HCT116 (cell line): ENCODE measurements at regions not wholly inside any gene's neighbourhood (a gene's known extent, or its start where the extent isn't known, plus 50 kb on each side); places are given as distances from the start of the nearest gene placed in this dataset.

Experiments used
- ATAC-seq: fragments of 200-7000 bp; cut with Tn5 transposase; 2 replicates; pipeline ENCODE4 v1.9.1; 2020; ENCODE audit warnings: mild to moderate bottlenecking, moderate library complexity
- BruUV-seq: library from RNA; stranded (reverse); fragments of 400-500 nt; replicated peaks from 2 replicates; lab custom pipeline; 2021; lab: Mats Ljungman, UMichigan
- CTCF ChIA-PET: fragments of 300-600 bp; sonication (Branson Sonifier 250); formaldehyde crosslinking; loops from one replicate; lab custom pipeline; 2021; ENCODE audit warnings: antibody characterized with exemption; lab: Charles Lee
- POLR2A ChIA-PET: fragments of 300-600, 350-600 bp; sonication (Branson Sonifier 250); formaldehyde crosslinking; loops from one replicate; lab custom pipeline; 2021; ENCODE audit warnings: antibody characterized with exemption; lab: Charles Lee
- RAD21 ChIA-PET, 2 experiments: fragments of 300-600 bp; sonication (Branson Sonifier 250); formaldehyde crosslinking; loops; one replicate each; lab custom pipeline; 2023; ENCODE audit warnings: low total read pairs in 2 of 2; ENCODE audit not compliant: uncharacterized antibody in 2 of 2, unreplicated experiment in 2 of 2, low non-redundant PET in 1 of 2; lab: Charles Lee
- DNase-seq: peaks from one replicate; pipeline ENCODE4 v3.0.0-alpha.2; 2010; ENCODE audit warnings: low read depth, low spot score
- H2AFZ ChIP-seq: fragments of 200-600 bp; shearing (Covaris generic), sonication (generic); 2 replicates; pipeline ENCODE4 v1.6.1; 2017; ENCODE audit warnings: low read depth, mixed run types, mixed read lengths, antibody characterized with exemption, low read length; ENCODE audit not compliant: poor library complexity, severe bottlenecking
- H3K27ac ChIP-seq: 2 replicates; pipeline ENCODE4 v1.5.1; 2012; ENCODE audit warnings: low read depth, low read length
- H3K27me3 ChIP-seq: fragments of 200-600 bp; sonication (generic); 2 replicates; pipeline ENCODE4 v1.6.1; 2016; ENCODE audit warnings: mixed run types, low read length, mixed read lengths; ENCODE audit not compliant: insufficient read depth
- H3K36me3 ChIP-seq, 2 experiments: fragments of 200-500 bp in 1 of 2; fragments of 200-600 bp in 1 of 2; sonication (Bioruptor generic) in 1 of 2; sonication (generic) in 1 of 2; 2 replicates each; pipeline versions ENCODE4 v1.5.1 to v1.6.1; 2014 to 2016; ENCODE audit warnings: low read length in 2 of 2, inconsistent platforms in 1 of 2, mixed read lengths in 1 of 2, mixed run types in 1 of 2; ENCODE audit not compliant: insufficient read depth in 2 of 2, control insufficient read depth in 1 of 2
- H3K4me1 ChIP-seq, 2 experiments: fragments of 200-600 bp in 1 of 2; sonication (generic) in 1 of 2; 2 replicates each; pipeline versions ENCODE4 v1.5.1 to v1.6.1; 2012 to 2017; ENCODE audit warnings: low read length in 2 of 2, inconsistent platforms in 1 of 2, mild to moderate bottlenecking in 1 of 2, mixed read lengths in 1 of 2, mixed run types in 1 of 2, moderate library complexity in 1 of 2; ENCODE audit not compliant: insufficient read depth in 2 of 2, control insufficient read depth in 1 of 2
- H3K4me2 ChIP-seq: fragments of 200-600 bp; sonication (generic); 2 replicates; pipeline ENCODE4 v1.6.1; 2017; ENCODE audit warnings: mixed run types, low read length, mixed read lengths
- H3K4me3 ChIP-seq, 2 experiments: fragments of 200-600 bp in 1 of 2; sonication (generic) in 1 of 2; replicated peaks in 1 of 2; 2 replicates each; pipeline ENCODE4 v1.5.1; 2011 to 2016; ENCODE audit warnings: low read length in 2 of 2, control low read depth in 1 of 2, low read depth in 1 of 2, mild to moderate bottlenecking in 1 of 2, mixed read lengths in 1 of 2, mixed run types in 1 of 2
- H3K79me2 ChIP-seq: fragments of 200-600 bp; sonication (generic); 2 replicates; pipeline ENCODE4 v1.6.1; 2017; ENCODE audit warnings: mild to moderate bottlenecking, mixed run types, low read length, moderate library complexity, mixed read lengths; ENCODE audit not compliant: insufficient read depth
- H3K9ac ChIP-seq: fragments of 200-600 bp; sonication (generic); 2 replicates; pipeline ENCODE4 v1.6.1; 2016; ENCODE audit warnings: low read length, mixed read lengths
- H3K9me2 ChIP-seq: fragments of 200-600 bp; sonication (generic), shearing (Covaris generic); 2 replicates; pipeline ENCODE4 v1.6.1; 2017; ENCODE audit warnings: mixed run types, mild to moderate bottlenecking, moderate library complexity; ENCODE audit not compliant: insufficient read depth
- H3K9me3 ChIP-seq, 2 experiments: fragments of 200-500 bp in 1 of 2; fragments of 200-600 bp in 1 of 2; sonication (Bioruptor generic) in 1 of 2; sonication (generic) in 1 of 2; 2 replicates each; pipeline ENCODE4 v1.6.1; 2014 to 2017; ENCODE audit warnings: low read length in 2 of 2, mixed read lengths in 2 of 2, inconsistent platforms in 1 of 2, low read depth in 1 of 2, mild to moderate bottlenecking in 1 of 2, mixed run types in 1 of 2, moderate library complexity in 1 of 2; ENCODE audit not compliant: control insufficient read depth in 1 of 2, insufficient read depth in 1 of 2
- H4K20me1 ChIP-seq: fragments of 200-600 bp; sonication (generic), shearing (Covaris generic); 2 replicates; pipeline ENCODE4 v1.6.1; 2017; ENCODE audit warnings: mixed run types, mild to moderate bottlenecking, moderate library complexity; ENCODE audit not compliant: insufficient read depth
- EGR1 ChIP-seq: IDR thresholded peaks from 2 replicates; pipeline ENCODE4 v1.6.1; 2012; ENCODE audit warnings: low read depth
- ELF1 ChIP-seq: IDR thresholded peaks from 2 replicates; pipeline ENCODE4 v1.6.1; 2012; ENCODE audit warnings: low read depth, borderline replicate concordance
- POLR2A ChIP-seq: IDR thresholded peaks from 2 replicates; pipeline ENCODE4 v1.7.0; 2011; ENCODE audit warnings: borderline replicate concordance; ENCODE audit not compliant: insufficient read depth, insufficient read length; ENCODE audit errors: extremely low read depth
- POLR2AphosphoS5 ChIP-seq: IDR thresholded peaks from 2 replicates; pipeline ENCODE4 v1.6.1; 2011; ENCODE audit warnings: mild to moderate bottlenecking, low read depth, low read length, moderate library complexity
- TCF7L2 ChIP-seq: IDR thresholded peaks from 2 replicates; pipeline ENCODE4 v1.7.0; 2011; ENCODE audit warnings: borderline replicate concordance, inconsistent platforms; ENCODE audit not compliant: insufficient read depth, insufficient read length; ENCODE audit errors: extremely low read depth
- ZFX ChIP-seq: fragments of 450-650 bp; IDR thresholded peaks from 2 replicates; pipeline ENCODE4 v1.6.1; 2017
- ZNF274 ChIP-seq: fragments of 200-500 bp; sonication (Bioruptor generic); IDR thresholded peaks from 2 replicates; pipeline ENCODE4 v1.6.1; 2014; ENCODE audit warnings: mild to moderate bottlenecking, low read depth, low read length, inconsistent platforms
- intact Hi-C: fragments of 100-400 bp; cut with micrococcal nuclease; formaldehyde crosslinking; loops from 2 replicates; pipeline ENCODE4 v1.10.0; 2022
- TF ChIP-seq, protein P1 (sequence below): IDR thresholded peaks from 2 replicates; pipeline ENCODE4 v1.6.1; 2012; ENCODE audit warnings: low read depth
- TF ChIP-seq, protein P2 (sequence below): IDR thresholded peaks from 2 replicates; pipeline ENCODE4 v1.6.1; 2011; ENCODE audit warnings: mild to moderate bottlenecking, low read length, moderate library complexity; ENCODE audit not compliant: insufficient replicate concordance; ENCODE audit errors: extremely low read depth
- TF ChIP-seq, protein P3 (sequence below): IDR thresholded peaks from 2 replicates; pipeline ENCODE4 v1.6.1; 2012
- TF ChIP-seq, protein P4 (sequence below), 3 experiments: fragments of 200-600 bp in 1 of 3; sonication (generic) in 1 of 3; IDR thresholded peaks in 2 of 3; conservative IDR thresholded peaks in 1 of 3; 2 replicates each; pipeline ENCODE4 v1.5.1; 2012 to 2017; ENCODE audit warnings: low read depth in 2 of 3, low read length in 2 of 3, antibody characterized with exemption in 1 of 3, borderline replicate concordance in 1 of 3, control low read depth in 1 of 3, mild to moderate bottlenecking in 1 of 3, mixed read lengths in 1 of 3, mixed run types in 1 of 3, moderate library complexity in 1 of 3; ENCODE audit not compliant: insufficient read depth in 1 of 3

DNA sequence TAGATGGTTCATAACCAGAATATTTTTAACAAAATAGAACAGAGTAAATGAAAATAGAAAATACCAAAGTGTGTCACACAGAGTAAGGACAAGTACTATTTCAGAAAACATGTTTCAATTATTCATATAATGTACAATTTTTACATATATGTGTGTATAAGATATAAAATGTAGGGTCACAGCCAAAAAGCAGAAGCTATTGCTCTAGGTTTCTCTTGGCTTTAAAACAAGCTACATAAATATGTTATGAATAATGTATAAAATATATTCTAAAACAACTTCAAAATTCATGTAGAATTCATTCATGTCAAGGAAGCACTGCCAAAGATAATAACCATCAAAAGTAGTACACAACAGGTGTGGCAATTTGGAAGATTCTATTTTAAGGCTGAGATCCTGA lies 218.2 kb downstream of the TTC32 start:
- intact Hi-C loops = no loop called here
- no TSS peak for BruUV-seq

More for the DNA sequence above, 218.2 kb downstream of the TTC32 start:
- DNase-seq (no peak), ATAC-seq (no peak)
- H4K20me1 ChIP-seq = no peaks in the 10 kb centered on the region
- H3K27ac ChIP-seq = no peak overlapping the region
- no peaks in the 10 kb centered on the region for H3K79me2 ChIP-seq
- ChIA-PET RAD21 (no interaction called here), POLR2A (no interaction called here), CTCF (no interaction called here)
- no peaks in the 10 kb centered on the region for H3K9me2 ChIP-seq
- no peak overlapping the region for H2AFZ ChIP-seq
- H3K36me3 ChIP-seq = no peaks in the 10 kb centered on the region
- H3K4me1 ChIP-seq = peaks cover 0 to 9% of the 10 kb centered on the region in 2 experiments; a peak in 2 of 4 replicates
- no peaks in the 10 kb centered on the region for H3K9me3 ChIP-seq
- H3K4me3 ChIP-seq = no peak overlapping the region
- peaks cover 9% of the 10 kb centered on the region; the same call in 1 of the 2 replicates for H3K27me3 ChIP-seq
- TF ChIP-seq, protein P1, sequence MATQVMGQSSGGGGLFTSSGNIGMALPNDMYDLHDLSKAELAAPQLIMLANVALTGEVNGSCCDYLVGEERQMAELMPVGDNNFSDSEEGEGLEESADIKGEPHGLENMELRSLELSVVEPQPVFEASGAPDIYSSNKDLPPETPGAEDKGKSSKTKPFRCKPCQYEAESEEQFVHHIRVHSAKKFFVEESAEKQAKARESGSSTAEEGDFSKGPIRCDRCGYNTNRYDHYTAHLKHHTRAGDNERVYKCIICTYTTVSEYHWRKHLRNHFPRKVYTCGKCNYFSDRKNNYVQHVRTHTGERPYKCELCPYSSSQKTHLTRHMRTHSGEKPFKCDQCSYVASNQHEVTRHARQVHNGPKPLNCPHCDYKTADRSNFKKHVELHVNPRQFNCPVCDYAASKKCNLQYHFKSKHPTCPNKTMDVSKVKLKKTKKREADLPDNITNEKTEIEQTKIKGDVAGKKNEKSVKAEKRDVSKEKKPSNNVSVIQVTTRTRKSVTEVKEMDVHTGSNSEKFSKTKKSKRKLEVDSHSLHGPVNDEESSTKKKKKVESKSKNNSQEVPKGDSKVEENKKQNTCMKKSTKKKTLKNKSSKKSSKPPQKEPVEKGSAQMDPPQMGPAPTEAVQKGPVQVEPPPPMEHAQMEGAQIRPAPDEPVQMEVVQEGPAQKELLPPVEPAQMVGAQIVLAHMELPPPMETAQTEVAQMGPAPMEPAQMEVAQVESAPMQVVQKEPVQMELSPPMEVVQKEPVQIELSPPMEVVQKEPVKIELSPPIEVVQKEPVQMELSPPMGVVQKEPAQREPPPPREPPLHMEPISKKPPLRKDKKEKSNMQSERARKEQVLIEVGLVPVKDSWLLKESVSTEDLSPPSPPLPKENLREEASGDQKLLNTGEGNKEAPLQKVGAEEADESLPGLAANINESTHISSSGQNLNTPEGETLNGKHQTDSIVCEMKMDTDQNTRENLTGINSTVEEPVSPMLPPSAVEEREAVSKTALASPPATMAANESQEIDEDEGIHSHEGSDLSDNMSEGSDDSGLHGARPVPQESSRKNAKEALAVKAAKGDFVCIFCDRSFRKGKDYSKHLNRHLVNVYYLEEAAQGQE = no peak
- TF ChIP-seq POLR2A = no peak
- no peak for TF ChIP-seq EGR1
- TF ChIP-seq, protein P2, sequence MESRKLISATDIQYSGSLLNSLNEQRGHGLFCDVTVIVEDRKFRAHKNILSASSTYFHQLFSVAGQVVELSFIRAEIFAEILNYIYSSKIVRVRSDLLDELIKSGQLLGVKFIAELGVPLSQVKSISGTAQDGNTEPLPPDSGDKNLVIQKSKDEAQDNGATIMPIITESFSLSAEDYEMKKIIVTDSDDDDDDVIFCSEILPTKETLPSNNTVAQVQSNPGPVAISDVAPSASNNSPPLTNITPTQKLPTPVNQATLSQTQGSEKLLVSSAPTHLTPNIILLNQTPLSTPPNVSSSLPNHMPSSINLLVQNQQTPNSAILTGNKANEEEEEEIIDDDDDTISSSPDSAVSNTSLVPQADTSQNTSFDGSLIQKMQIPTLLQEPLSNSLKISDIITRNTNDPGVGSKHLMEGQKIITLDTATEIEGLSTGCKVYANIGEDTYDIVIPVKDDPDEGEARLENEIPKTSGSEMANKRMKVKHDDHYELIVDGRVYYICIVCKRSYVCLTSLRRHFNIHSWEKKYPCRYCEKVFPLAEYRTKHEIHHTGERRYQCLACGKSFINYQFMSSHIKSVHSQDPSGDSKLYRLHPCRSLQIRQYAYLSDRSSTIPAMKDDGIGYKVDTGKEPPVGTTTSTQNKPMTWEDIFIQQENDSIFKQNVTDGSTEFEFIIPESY = no peak
- TF ChIP-seq, protein P3, sequence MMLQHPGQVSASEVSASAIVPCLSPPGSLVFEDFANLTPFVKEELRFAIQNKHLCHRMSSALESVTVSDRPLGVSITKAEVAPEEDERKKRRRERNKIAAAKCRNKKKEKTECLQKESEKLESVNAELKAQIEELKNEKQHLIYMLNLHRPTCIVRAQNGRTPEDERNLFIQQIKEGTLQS = no peak
- TF ChIP-seq POLR2AphosphoS5 = no peak
- no peak for TF ChIP-seq ZFX
- no peak for TF ChIP-seq TCF7L2
- no peak for TF ChIP-seq ELF1
- TF ChIP-seq, protein P4, sequence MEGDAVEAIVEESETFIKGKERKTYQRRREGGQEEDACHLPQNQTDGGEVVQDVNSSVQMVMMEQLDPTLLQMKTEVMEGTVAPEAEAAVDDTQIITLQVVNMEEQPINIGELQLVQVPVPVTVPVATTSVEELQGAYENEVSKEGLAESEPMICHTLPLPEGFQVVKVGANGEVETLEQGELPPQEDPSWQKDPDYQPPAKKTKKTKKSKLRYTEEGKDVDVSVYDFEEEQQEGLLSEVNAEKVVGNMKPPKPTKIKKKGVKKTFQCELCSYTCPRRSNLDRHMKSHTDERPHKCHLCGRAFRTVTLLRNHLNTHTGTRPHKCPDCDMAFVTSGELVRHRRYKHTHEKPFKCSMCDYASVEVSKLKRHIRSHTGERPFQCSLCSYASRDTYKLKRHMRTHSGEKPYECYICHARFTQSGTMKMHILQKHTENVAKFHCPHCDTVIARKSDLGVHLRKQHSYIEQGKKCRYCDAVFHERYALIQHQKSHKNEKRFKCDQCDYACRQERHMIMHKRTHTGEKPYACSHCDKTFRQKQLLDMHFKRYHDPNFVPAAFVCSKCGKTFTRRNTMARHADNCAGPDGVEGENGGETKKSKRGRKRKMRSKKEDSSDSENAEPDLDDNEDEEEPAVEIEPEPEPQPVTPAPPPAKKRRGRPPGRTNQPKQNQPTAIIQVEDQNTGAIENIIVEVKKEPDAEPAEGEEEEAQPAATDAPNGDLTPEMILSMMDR (IDR thresholded peaks at IDR 0.05 in 2 of 3, conservative IDR thresholded peaks at IDR 0.05 in 1 of 3; ENCODE audit: borderline replicate concordance in 1 of 3, insufficient read depth in 1 of 3, low read depth in 2 of 3, low read length in 2 of 3) = no peak
- no peak for TF ChIP-seq ZNF274
- TF ChIP-seq, all 23 proteins: peak for 0
- Histone ChIP-seq H3K4me2 (no peak overlapping the region), H3K9ac (no peak overlapping the region)
